ENCODE measurements at regions not wholly inside any gene's neighbourhood (a gene's known extent, or its start where the extent isn't known, plus 50 kb on each side); places are given as distances from the start of the nearest gene placed in this dataset.

- no peak for TF ChIP-seq NFAT5 (CRISPR knock-in tag; IDR thresholded peaks at IDR 0.05)
- TF ChIP-seq TBX3 (IDR thresholded peaks at IDR 0.05; ENCODE audit: borderline replicate concordance) = no peak
- TF ChIP-seq TAF15 (IDR thresholded peaks at IDR 0.05; ENCODE audit: low read depth, low read length, poor library complexity, severe bottlenecking) = no peak
- no peak for TF ChIP-seq ZNF20 (CRISPR knock-in tag; IDR thresholded peaks at IDR 0.05)
- no peak for TF ChIP-seq NR2F6 (IDR thresholded peaks at IDR 0.05)
- no peak for TF ChIP-seq NR2F6 (CRISPR knock-in tag; IDR thresholded peaks at IDR 0.05)
- no peak for TF ChIP-seq GRHL1 (CRISPR knock-in tag; conservative IDR thresholded peaks at IDR 0.05)
Observed at GRCh38 chrX:95911062-95911461, 773.6 kb upstream of the DIAPH2 start (continued).

GRCh38 chrX:95919605-95920004 lies 765.0 kb upstream of the DIAPH2 start:
- H3K79me2 ChIP-seq (ENCODE audit: insufficient read depth, low read length) = no peaks in the 10 kb centered on the region
- no peak overlapping the region for H3K9ac ChIP-seq (ENCODE audit: insufficient read depth, low read depth, low read length)
- BruUV-seq (replicated peaks) = no TSS peak
- no peak overlapping the region for H3K27ac ChIP-seq (ENCODE audit: extremely low read length, insufficient read depth, low read length)
- H3K4me2 ChIP-seq (ENCODE audit: low read depth, low read length) = no peak overlapping the region
- no peaks in the 10 kb centered on the region for H3K27me3 ChIP-seq (ENCODE audit: control insufficient read depth in 1 of 2, insufficient read depth in 2 of 2, low read length in 2 of 2)
- no peaks in the 10 kb centered on the region for H4K20me1 ChIP-seq (ENCODE audit: insufficient read depth, low read length)
- intact Hi-C loops (cut with micrococcal nuclease; ENCODE audit: unreplicated experiment) (no loop called here), in situ Hi-C loops (cut with HindIII; ENCODE audit: extremely low pct_ligation_motif_present, low pct_unique_long_range_greater_than_20kb) (no loop called here)
- H3K4me1 ChIP-seq (ENCODE audit: insufficient read depth, low read length) = no peaks in the 10 kb centered on the region
- no peak overlapping the region for H3K4me3 ChIP-seq (replicated peaks in 1 of 3; ENCODE audit: insufficient read depth in 1 of 3, low read depth in 2 of 3, low read length in 3 of 3)
- H2AFZ ChIP-seq (ENCODE audit: low read length) = no peak overlapping the region
- CTCF ChIA-PET (ENCODE audit: low intra/inter-chr PET ratio, low total read pairs) = no interaction called here
- 0% methylated on average over 1 of the region's 1 CpG for WGBS (ENCODE audit: low lambda C conversion rate)
- H3K36me3 ChIP-seq (replicated peaks in 1 of 2; ENCODE audit: control insufficient read depth in 1 of 2, insufficient read depth in 2 of 2, low read length in 2 of 2) = no peaks in the 10 kb centered on the region
- no peak for ATAC-seq
- no peak for DNase-seq (ENCODE audit: low spot score)
- no peaks in the 10 kb centered on the region for H3K9me3 ChIP-seq (ENCODE audit: low read length)
- FAIRE-seq = no peak
- POLR2A ChIA-PET = no interaction called here
- TF ChIP-seq FOXA1 (IDR thresholded peaks at IDR 0.05) (no peak), FOXA1 (CRISPR knock-in tag; IDR thresholded peaks at IDR 0.05) (no peak), ZSCAN20 (CRISPR knock-in tag; IDR thresholded peaks at IDR 0.05; ENCODE audit: borderline replicate concordance) (no peak), PRDM10 (CRISPR knock-in tag; IDR thresholded peaks at IDR 0.05; ENCODE audit: low read depth) (no peak), ZNF773 (CRISPR knock-in tag; IDR thresholded peaks at IDR 0.05; ENCODE audit: borderline replicate concordance) (no peak), IKZF5 (CRISPR knock-in tag; IDR thresholded peaks at IDR 0.05) (no peak)

Measured in HepG2 (cell line).